Activated CD4-positive, alpha-beta T cell treated with anti-CD3 and anti-CD28 coated beads, Interleukin-2, amount 10 ng/mL, durations not matched to agents 7 days and 5 days (primary cell): ENCODE measurements at regions not wholly inside any gene's neighbourhood (a gene's known extent, or its start where the extent isn't known, plus 50 kb on each side); places are given as distances from the start of the nearest gene placed in this dataset.
"Not testable (repeated sequence)": the region's sequence is repeated elsewhere in the genome, so short reads cannot be mapped to it uniquely, and the experiment has no call there.

Experiments
- CTCF ChIA-PET: fragments of 350-600 bp; sonication (Branson Sonifier 250); formaldehyde crosslinking; loops from one replicate; lab custom pipeline; 2021; ENCODE audit warnings: antibody characterized with exemption; lab: Charles Lee
- POLR2A ChIA-PET: fragments of 350-600 bp; sonication (Branson Sonifier 250); formaldehyde crosslinking; loops from one replicate; lab custom pipeline; 2021; ENCODE audit warnings: antibody characterized with exemption; lab: Charles Lee
- DNase-seq: peaks from one replicate; pipeline ENCODE4 v3.0.0-alpha.2; 2020
- H3K27ac Mint-ChIP-seq: one replicate; pipeline ENCODE4 v1.8.0; 2021; ENCODE audit warnings: mild to moderate bottlenecking, moderate library complexity, mixed read lengths
- H3K27me3 Mint-ChIP-seq: one replicate; pipeline ENCODE4 v1.8.0; 2021; ENCODE audit warnings: mixed read lengths
- H3K36me3 Mint-ChIP-seq: one replicate; pipeline ENCODE4 v1.8.0; 2021; ENCODE audit warnings: low read depth, mixed read lengths
- H3K4me1 Mint-ChIP-seq: one replicate; pipeline ENCODE4 v1.8.0; 2021; ENCODE audit warnings: mixed read lengths
- H3K4me3 Mint-ChIP-seq: one replicate; pipeline ENCODE4 v1.8.0; 2021; ENCODE audit warnings: mild to moderate bottlenecking, moderate library complexity, mixed read lengths
- H3K9me3 Mint-ChIP-seq: one replicate; pipeline ENCODE4 v1.8.0; 2021; ENCODE audit warnings: mixed read lengths

- not testable (repeated sequence) for H3K4me3 Mint-ChIP-seq, H3K27ac Mint-ChIP-seq, H3K36me3 Mint-ChIP-seq
These were observed 168.5 kb upstream of the TGIF2LY start for GRCh38 chrY:3410322-3410892.

More at GRCh38 chrY:3410322-3410892, 168.5 kb upstream of the TGIF2LY start:
- DNase-seq, CTCF ChIA-PET, POLR2A ChIA-PET, H3K27me3 Mint-ChIP-seq, H3K9me3 Mint-ChIP-seq, H3K4me1 Mint-ChIP-seq: not testable (repeated sequence)
